Fibroblast of lung (primary cell): ENCODE measurements at regions not wholly inside any gene's neighbourhood (a gene's known extent, or its start where the extent isn't known, plus 50 kb on each side); places are given as distances from the start of the nearest gene placed in this dataset.

ENCODE experiments used
- CTCF ChIP-seq, 2 donors: IDR thresholded peaks in 1 of 2; conservative IDR thresholded peaks in 1 of 2; 1 replicate in 1 of 2; 2 replicates in 1 of 2; pipeline ENCODE4 v1.5.1; 2011 to 2012; ENCODE audit warnings: low read length in 2 of 2, control low read depth in 1 of 2, inconsistent platforms in 1 of 2, low read depth in 1 of 2, mild to moderate bottlenecking in 1 of 2
- EZH2 ChIP-seq: IDR thresholded peaks from 2 replicates; pipeline ENCODE4 v1.5.1; 2012; ENCODE audit warnings: low read length, control low read depth, mild to moderate bottlenecking; ENCODE audit errors: missing control alignments

- no peak for TF ChIP-seq CTCF (conservative IDR thresholded peaks at IDR 0.05 in 1 of 2, IDR thresholded peaks at IDR 0.05 in 1 of 2; ENCODE audit: low read depth in 1 of 2, low read length in 2 of 2)
- no peak for TF ChIP-seq EZH2
Observed at GRCh38 chr4:128366212-128366611, 78.6 kb upstream of the PGRMC2 start.
